Peyer's patch (tissue), 4 donors: ENCODE measurements at regions not wholly inside any gene's neighbourhood (a gene's known extent, or its start where the extent isn't known, plus 50 kb on each side); places are given as distances from the start of the nearest gene placed in this dataset.

Experiments
- DNase-seq, 3 donors: peaks; one replicate each; pipeline ENCODE4 v3.0.0-alpha.2; 2017 to 2019
- H3K27ac ChIP-seq, 4 donors: fragments of 200-600 bp; sonication (generic); one replicate each; pipeline ENCODE4 v1.5.1; 2016 to 2019
- H3K27me3 ChIP-seq, 2 donors: fragments of 200-600 bp; sonication (generic); one replicate each; pipeline ENCODE4 v1.5.1; 2019
- H3K36me3 ChIP-seq, 3 donors: fragments of 200-600 bp; sonication (generic); one replicate each; pipeline ENCODE4 v1.5.1; 2016 to 2019
- H3K4me1 ChIP-seq, 4 donors: fragments of 200-600 bp; sonication (generic); one replicate each; pipeline ENCODE4 v1.5.1; 2016 to 2019
- H3K4me3 ChIP-seq, 4 donors: fragments of 200-600 bp; sonication (generic); 1 replicate in 3 of 4; 2 replicates in 1 of 4; pipeline ENCODE4 v1.5.1; 2016 to 2019; ENCODE audit warnings: mild to moderate bottlenecking in 1 of 4
- H3K9me3 ChIP-seq, 4 donors: fragments of 200-600 bp; sonication (generic); one replicate each; pipeline ENCODE4 v1.5.1; 2016 to 2019; ENCODE audit warnings: mild to moderate bottlenecking in 1 of 4
- POLR2A ChIP-seq, 2 donors: fragments of 450-650 bp; IDR thresholded peaks; one replicate each; pipeline ENCODE4 v1.5.1; 2017; ENCODE audit warnings: antibody characterized with exemption in 2 of 2, mild to moderate bottlenecking in 2 of 2, moderate library complexity in 2 of 2
- TF ChIP-seq, protein P1 (sequence below), 6 experiments: fragments of 450-650 bp in 4 of 6; fragments of 200-600 bp in 2 of 6; sonication (generic) in 1 of 6; IDR thresholded peaks; one replicate each; pipeline ENCODE4 v1.5.1; 2017 to 2019; ENCODE audit warnings: antibody characterized with exemption in 6 of 6, mild to moderate bottlenecking in 3 of 6, moderate library complexity in 1 of 6

DNA sequence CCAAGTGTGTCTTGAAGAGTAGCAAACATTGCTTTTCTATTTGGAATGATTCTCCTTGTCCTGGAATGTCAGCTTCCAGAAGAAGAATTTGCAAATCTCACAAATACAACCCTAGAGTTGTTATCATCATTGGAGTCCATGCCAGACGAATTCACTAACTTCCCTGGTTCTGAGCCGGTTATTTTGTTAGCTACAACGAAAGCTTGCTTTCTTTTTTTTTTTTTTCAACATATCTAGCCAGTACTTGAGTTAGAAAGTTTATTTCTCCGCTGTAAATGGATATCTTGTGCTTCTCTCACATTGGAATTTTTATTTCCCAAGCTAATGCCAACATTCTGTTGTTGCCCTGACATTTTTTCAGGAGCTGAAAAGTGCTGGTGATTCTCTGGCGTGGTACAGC lies 138.1 kb upstream of the POM121L12 start:
- H3K9me3 ChIP-seq: no peaks in the 10 kb centered on the region
- H3K36me3 ChIP-seq: no peaks in the 10 kb centered on the region
- H3K27me3 ChIP-seq: no peaks in the 10 kb centered on the region
- no peak for DNase-seq
- TF ChIP-seq, protein P1, sequence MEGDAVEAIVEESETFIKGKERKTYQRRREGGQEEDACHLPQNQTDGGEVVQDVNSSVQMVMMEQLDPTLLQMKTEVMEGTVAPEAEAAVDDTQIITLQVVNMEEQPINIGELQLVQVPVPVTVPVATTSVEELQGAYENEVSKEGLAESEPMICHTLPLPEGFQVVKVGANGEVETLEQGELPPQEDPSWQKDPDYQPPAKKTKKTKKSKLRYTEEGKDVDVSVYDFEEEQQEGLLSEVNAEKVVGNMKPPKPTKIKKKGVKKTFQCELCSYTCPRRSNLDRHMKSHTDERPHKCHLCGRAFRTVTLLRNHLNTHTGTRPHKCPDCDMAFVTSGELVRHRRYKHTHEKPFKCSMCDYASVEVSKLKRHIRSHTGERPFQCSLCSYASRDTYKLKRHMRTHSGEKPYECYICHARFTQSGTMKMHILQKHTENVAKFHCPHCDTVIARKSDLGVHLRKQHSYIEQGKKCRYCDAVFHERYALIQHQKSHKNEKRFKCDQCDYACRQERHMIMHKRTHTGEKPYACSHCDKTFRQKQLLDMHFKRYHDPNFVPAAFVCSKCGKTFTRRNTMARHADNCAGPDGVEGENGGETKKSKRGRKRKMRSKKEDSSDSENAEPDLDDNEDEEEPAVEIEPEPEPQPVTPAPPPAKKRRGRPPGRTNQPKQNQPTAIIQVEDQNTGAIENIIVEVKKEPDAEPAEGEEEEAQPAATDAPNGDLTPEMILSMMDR (IDR thresholded peaks at IDR 0.05): no peak
- no peak for TF ChIP-seq POLR2A (IDR thresholded peaks at IDR 0.05)
- no peak overlapping the region for H3K27ac ChIP-seq
- H3K4me1 ChIP-seq: no peaks in the 10 kb centered on the region
- H3K4me3 ChIP-seq: no peak overlapping the region

DNA sequence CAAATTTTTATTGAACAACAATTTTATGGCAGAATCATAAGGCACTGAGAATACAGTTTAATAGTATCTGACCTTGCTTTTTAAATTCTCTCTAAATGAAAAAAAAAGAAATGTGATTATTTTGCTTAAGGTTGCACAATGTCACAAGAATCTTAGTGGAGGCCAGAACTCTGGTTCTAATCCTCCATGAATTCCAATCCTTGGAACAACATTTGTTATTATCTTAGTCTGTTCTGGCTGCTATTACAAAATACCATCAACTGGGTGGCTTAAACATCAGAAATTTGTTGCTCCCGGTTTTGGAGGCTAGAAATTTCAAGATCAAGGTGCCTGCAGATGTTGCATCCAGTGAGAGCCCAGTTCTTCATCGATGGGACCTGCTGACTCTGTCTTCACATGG lies 158.2 kb upstream of the POM121L12 start:
- TF ChIP-seq, protein P1 (IDR thresholded peaks at IDR 0.05): no peak
- no peak for TF ChIP-seq POLR2A (IDR thresholded peaks at IDR 0.05)
- Histone ChIP-seq H3K9me3 (no peaks in the 10 kb centered on the region), H3K4me1 (no peaks in the 10 kb centered on the region), H3K27ac (no peak overlapping the region), H3K4me3 (no peak overlapping the region), H3K27me3 (no peaks in the 10 kb centered on the region), H3K36me3 (no peaks in the 10 kb centered on the region)
- DNase-seq: no peak

DNA sequence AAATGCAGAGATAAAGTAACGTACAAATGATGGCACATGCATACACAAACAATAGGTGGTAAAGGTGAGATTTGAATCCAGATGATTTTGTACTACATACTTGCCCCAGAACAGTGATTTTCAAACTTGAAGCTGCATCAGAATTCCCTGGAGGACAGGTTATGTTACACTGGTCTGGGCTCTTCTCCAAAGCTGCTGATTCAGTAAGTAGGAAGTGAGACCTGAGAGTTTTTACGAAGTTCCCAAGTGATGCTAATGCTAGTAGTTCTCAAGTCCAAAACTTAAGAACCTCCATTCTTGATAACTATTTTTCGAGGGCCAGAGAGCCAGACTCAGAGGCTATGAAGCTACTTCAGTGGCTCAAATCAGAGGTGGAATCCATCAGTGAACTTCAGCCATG lies 159.0 kb upstream of the POM121L12 start:
- no peak for DNase-seq
- no peaks in the 10 kb centered on the region for H3K27me3 ChIP-seq
- no peaks in the 10 kb centered on the region for H3K4me1 ChIP-seq
- H3K4me3 ChIP-seq: no peak overlapping the region
- no peak for TF ChIP-seq POLR2A (IDR thresholded peaks at IDR 0.05)
- TF ChIP-seq, protein P1 (IDR thresholded peaks at IDR 0.05): no peak
- H3K27ac ChIP-seq: no peak overlapping the region
- H3K36me3 ChIP-seq: no peaks in the 10 kb centered on the region
- no peaks in the 10 kb centered on the region for H3K9me3 ChIP-seq

DNA sequence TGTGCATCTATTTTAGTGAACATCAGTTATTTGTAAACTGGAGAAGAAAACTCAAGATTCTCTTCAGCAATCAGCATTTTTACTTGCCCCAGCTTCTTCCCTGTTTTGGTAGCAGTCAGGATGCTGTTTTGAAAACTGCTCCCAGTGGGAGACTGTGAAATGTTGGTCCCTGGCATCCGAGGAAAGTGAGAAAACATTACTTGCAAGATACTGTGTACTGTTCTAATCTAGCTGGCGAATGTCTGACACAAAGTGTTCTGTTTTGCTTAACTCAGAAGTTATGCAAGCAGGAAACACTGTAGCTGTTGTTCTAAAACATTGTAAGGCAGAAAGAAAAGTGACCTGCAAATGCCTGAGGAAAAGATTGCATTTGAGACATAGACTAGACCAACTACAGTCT lies 171.8 kb upstream of the POM121L12 start:
- no peak overlapping the region for H3K4me3 ChIP-seq
- H3K9me3 ChIP-seq: peaks cover 0 to 10% (median 0%) of the 10 kb centered on the region in 4 donors
- no peaks in the 10 kb centered on the region for H3K36me3 ChIP-seq
- H3K27me3 ChIP-seq: no peaks in the 10 kb centered on the region
- no peaks in the 10 kb centered on the region for H3K4me1 ChIP-seq
- no peak for DNase-seq
- no peak overlapping the region for H3K27ac ChIP-seq
- TF ChIP-seq POLR2A (IDR thresholded peaks at IDR 0.05): no peak
- TF ChIP-seq, protein P1 (IDR thresholded peaks at IDR 0.05): no peak

DNA sequence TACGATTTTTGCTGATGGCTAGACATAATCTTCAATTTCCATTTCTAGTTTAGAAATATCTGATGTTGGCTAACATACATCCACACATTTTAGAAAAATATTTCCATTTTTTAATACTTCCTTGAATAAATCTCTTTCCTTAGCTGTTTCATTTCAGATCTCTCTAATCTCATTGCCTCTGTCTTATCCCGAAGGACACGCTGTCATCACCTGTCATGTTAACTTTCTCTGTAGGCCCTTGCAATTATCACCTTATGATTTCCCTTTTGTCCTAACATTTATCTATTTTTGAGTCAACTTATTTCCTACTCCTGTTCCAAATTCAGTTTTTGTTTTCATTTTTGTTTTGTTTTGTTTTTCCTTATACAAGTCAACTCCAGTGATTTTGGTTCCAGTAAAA lies 173.1 kb upstream of the POM121L12 start:
- peaks cover 0 to 10% (median 0%) of the 10 kb centered on the region in 4 donors for H3K9me3 ChIP-seq
- no peak overlapping the region for H3K27ac ChIP-seq
- no peak for DNase-seq
- H3K27me3 ChIP-seq: no peaks in the 10 kb centered on the region
- no peaks in the 10 kb centered on the region for H3K4me1 ChIP-seq
- H3K36me3 ChIP-seq: no peaks in the 10 kb centered on the region
- H3K4me3 ChIP-seq: no peak overlapping the region
- TF ChIP-seq POLR2A (IDR thresholded peaks at IDR 0.05): no peak
- TF ChIP-seq, protein P1 (IDR thresholded peaks at IDR 0.05): no peak

DNA sequence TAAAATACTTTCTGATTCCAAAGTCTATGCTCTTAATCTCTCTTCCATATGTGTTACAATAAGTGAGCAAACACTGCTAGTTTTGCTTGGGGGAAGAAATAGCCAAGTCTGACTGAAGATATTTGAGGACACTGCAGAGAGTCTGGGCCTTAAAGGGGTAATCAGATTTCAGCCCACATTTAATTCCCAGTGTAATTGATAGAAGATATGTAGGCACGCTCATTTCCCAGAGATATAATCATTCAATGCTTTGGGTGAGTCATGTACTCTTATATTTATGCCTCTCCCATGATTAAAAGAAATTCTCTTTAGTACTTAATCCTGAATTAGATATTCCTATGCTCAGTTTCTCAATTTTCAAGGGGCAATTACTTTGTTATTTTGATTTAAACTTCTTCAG lies 178.1 kb upstream of the POM121L12 start:
- no peak for TF ChIP-seq POLR2A (IDR thresholded peaks at IDR 0.05)
- TF ChIP-seq, protein P1 (IDR thresholded peaks at IDR 0.05): no peak
- Histone ChIP-seq H3K27ac (no peak overlapping the region), H3K4me1 (no peaks in the 10 kb centered on the region), H3K9me3 (no peaks in the 10 kb centered on the region), H3K36me3 (no peaks in the 10 kb centered on the region), H3K4me3 (no peak overlapping the region), H3K27me3 (no peaks in the 10 kb centered on the region)
- DNase-seq: no peak
